ENCODE measurements at regions not wholly inside any gene's neighbourhood (a gene's known extent, or its start where the extent isn't known, plus 50 kb on each side); places are given as distances from the start of the nearest gene placed in this dataset.

DNA sequence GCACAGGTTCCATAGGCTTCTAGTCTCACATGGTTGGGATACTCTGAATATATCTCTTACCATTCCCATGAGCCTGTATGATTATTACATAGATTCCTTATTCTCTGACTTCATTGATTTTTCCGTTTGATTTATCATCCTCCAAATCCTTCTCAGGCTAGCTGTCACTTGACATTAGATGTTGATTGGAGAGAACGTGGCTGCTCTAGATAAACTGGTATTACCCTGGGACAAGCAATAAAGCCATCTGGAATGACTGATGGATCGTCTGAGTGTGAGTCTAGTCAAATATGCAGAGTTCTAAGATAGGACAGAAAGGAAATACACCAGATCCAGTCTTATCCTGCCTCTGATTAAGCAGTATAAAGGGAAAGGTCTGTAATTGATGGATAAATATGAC lies 325.6 kb upstream of the EPHA4 start:
- no TSS peak for BruUV-seq (replicated peaks)
- no peak overlapping the region for H3K18ac ChIP-seq (ENCODE audit: low read depth, low read length)
- TF ChIP-seq BHLHE40 (IDR thresholded peaks at IDR 0.05; ENCODE audit: low read depth, low read length), result no peak
- no peak for TF ChIP-seq RAD21 (IDR thresholded peaks at IDR 0.05; ENCODE audit: low read length)
- TF ChIP-seq, protein P1, sequence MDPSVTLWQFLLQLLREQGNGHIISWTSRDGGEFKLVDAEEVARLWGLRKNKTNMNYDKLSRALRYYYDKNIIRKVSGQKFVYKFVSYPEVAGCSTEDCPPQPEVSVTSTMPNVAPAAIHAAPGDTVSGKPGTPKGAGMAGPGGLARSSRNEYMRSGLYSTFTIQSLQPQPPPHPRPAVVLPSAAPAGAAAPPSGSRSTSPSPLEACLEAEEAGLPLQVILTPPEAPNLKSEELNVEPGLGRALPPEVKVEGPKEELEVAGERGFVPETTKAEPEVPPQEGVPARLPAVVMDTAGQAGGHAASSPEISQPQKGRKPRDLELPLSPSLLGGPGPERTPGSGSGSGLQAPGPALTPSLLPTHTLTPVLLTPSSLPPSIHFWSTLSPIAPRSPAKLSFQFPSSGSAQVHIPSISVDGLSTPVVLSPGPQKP (IDR thresholded peaks at IDR 0.05; ENCODE audit: borderline replicate concordance, low read depth, low read length), result no peak
- TF ChIP-seq, protein P2, sequence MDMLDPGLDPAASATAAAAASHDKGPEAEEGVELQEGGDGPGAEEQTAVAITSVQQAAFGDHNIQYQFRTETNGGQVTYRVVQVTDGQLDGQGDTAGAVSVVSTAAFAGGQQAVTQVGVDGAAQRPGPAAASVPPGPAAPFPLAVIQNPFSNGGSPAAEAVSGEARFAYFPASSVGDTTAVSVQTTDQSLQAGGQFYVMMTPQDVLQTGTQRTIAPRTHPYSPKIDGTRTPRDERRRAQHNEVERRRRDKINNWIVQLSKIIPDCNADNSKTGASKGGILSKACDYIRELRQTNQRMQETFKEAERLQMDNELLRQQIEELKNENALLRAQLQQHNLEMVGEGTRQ (IDR thresholded peaks at IDR 0.05; ENCODE audit: low read depth, low read length), result no peak
- TF ChIP-seq RCOR1 (IDR thresholded peaks at IDR 0.05; ENCODE audit: insufficient replicate concordance, low read length), result no peak
- no peak for TF ChIP-seq SMC3 (IDR thresholded peaks at IDR 0.05; ENCODE audit: low read depth, low read length)
- no peak for TF ChIP-seq NFE2L2 (IDR thresholded peaks at IDR 0.05; ENCODE audit: low read depth, low read length)
- TF ChIP-seq CHD1 (IDR thresholded peaks at IDR 0.05; ENCODE audit: low read depth, low read length), result no peak
- no peak for TF ChIP-seq MAFK (IDR thresholded peaks at IDR 0.05; ENCODE audit: low read depth, low read length)
- TF ChIP-seq MXI1 (IDR thresholded peaks at IDR 0.05; ENCODE audit: borderline replicate concordance, low read depth, low read length), result no peak
- TF ChIP-seq POLR2A (IDR thresholded peaks at IDR 0.05; ENCODE audit: low read depth, low read length), result no peak
- no peak for TF ChIP-seq FOS (IDR thresholded peaks at IDR 0.05; ENCODE audit: low read depth, low read length)
- no peak for TF ChIP-seq RFX5 (IDR thresholded peaks at IDR 0.05; ENCODE audit: low read depth, low read length)
- TF ChIP-seq, protein P3, sequence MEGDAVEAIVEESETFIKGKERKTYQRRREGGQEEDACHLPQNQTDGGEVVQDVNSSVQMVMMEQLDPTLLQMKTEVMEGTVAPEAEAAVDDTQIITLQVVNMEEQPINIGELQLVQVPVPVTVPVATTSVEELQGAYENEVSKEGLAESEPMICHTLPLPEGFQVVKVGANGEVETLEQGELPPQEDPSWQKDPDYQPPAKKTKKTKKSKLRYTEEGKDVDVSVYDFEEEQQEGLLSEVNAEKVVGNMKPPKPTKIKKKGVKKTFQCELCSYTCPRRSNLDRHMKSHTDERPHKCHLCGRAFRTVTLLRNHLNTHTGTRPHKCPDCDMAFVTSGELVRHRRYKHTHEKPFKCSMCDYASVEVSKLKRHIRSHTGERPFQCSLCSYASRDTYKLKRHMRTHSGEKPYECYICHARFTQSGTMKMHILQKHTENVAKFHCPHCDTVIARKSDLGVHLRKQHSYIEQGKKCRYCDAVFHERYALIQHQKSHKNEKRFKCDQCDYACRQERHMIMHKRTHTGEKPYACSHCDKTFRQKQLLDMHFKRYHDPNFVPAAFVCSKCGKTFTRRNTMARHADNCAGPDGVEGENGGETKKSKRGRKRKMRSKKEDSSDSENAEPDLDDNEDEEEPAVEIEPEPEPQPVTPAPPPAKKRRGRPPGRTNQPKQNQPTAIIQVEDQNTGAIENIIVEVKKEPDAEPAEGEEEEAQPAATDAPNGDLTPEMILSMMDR (conservative IDR thresholded peaks at IDR 0.05; ENCODE audit: low read depth, low read length), result no peak
- TF ChIP-seq MAZ (IDR thresholded peaks at IDR 0.05; ENCODE audit: borderline replicate concordance, low read depth, low read length), result no peak
- TF ChIP-seq CEBPB (IDR thresholded peaks at IDR 0.05; ENCODE audit: low read depth, low read length), result no peak
- H3K36me3 ChIP-seq (ENCODE audit: control insufficient read depth, insufficient read depth, low read length), result no peaks in the 10 kb centered on the region
- no peaks in the 10 kb centered on the region for H4K20me1 ChIP-seq (ENCODE audit: insufficient read depth, low read length)
- no peak overlapping the region for H3K4me2 ChIP-seq (ENCODE audit: low read depth, low read length)
- no peak overlapping the region for H3K9ac ChIP-seq (ENCODE audit: low read depth, low read length)
- H3K79me1 ChIP-seq (ENCODE audit: low read depth in 1 of 2, low read length in 2 of 2), result no peaks in the 10 kb centered on the region
- CTCF ChIA-PET, result no interaction called here
- no peak overlapping the region for H2BK20ac ChIP-seq (ENCODE audit: low read depth, low read length)
- H3K4me1 ChIP-seq (ENCODE audit: control insufficient read depth, insufficient read depth, low read length), result no peaks in the 10 kb centered on the region; the same call in 1 of the 2 replicates
- intact Hi-C loops (cut with micrococcal nuclease), result no loop called here
- H3K4me3 ChIP-seq (ENCODE audit: insufficient read depth, low read depth, low read length), result no peak overlapping the region
- no peak for ATAC-seq (ENCODE audit: low read depth)
- DNase-seq, result no peak
- no peak overlapping the region for H4K5ac ChIP-seq (ENCODE audit: low read depth, low read length)
- H2BK15ac ChIP-seq (ENCODE audit: low read depth, low read length), result no peak overlapping the region
- no peak overlapping the region for H2AK9ac ChIP-seq (replicated peaks; ENCODE audit: low read depth, low read length, poor library complexity)
- no peak overlapping the region for H2BK5ac ChIP-seq (ENCODE audit: low read depth, low read length, poor library complexity, severe bottlenecking)
- in situ Hi-C loops (cut with MboI; ENCODE audit: low sequenced_read_pairs), result no loop called here
- 0 out of 2 replicates have a peak, but pooled peaks cover 2% of the 10 kb centered on the region for H3K9me3 ChIP-seq (ENCODE audit: control insufficient read depth, insufficient read depth, low read length)
- no peak overlapping the region for H3K4ac ChIP-seq (ENCODE audit: low read depth, low read length)
- no peak overlapping the region for H4K91ac ChIP-seq (ENCODE audit: insufficient read depth, low read depth, low read length)
- H4K8ac ChIP-seq (ENCODE audit: low read depth in 2 of 2, low read length in 2 of 2), result no peak overlapping the region
- H3K27me3 ChIP-seq (ENCODE audit: control insufficient read depth, insufficient read depth, low read length), result no peaks in the 10 kb centered on the region
- H2AFZ ChIP-seq (replicated peaks; ENCODE audit: low read length, poor library complexity), result no peak overlapping the region
- no peak overlapping the region for H3K56ac ChIP-seq (ENCODE audit: extremely low read depth, insufficient read depth, low read length)
- no peak overlapping the region for H3K23ac ChIP-seq (ENCODE audit: low read depth, low read length)
- POLR2A ChIA-PET (ENCODE audit: unreplicated experiment), result no interaction called here
- no CpG with 5 or more reads among the region's 3 CpGs for WGBS, 2 experiments (ENCODE audit: extremely low coverage in 2 of 2, insufficient read length in 1 of 2)
- no peak overlapping the region for H2AK5ac ChIP-seq (ENCODE audit: low read depth, low read length)
- dilution Hi-C loops (cut with HindIII; ENCODE audit: low sequenced_read_pairs, unreplicated experiment), result no loop called here
- no peak overlapping the region for H3K14ac ChIP-seq (replicated peaks; ENCODE audit: low read depth, low read length)
- H2BK120ac ChIP-seq (ENCODE audit: low read depth, low read length), result no peak overlapping the region
- no peaks in the 10 kb centered on the region for H3K9me1 ChIP-seq (ENCODE audit: insufficient read depth, low read length)
- H3K27ac ChIP-seq (ENCODE audit: insufficient read depth, low read length), result no peak overlapping the region
